H1 (cell line): ENCODE measurements at regions not wholly inside any gene's neighbourhood (a gene's known extent, or its start where the extent isn't known, plus 50 kb on each side); places are given as distances from the start of the nearest gene placed in this dataset.
A peak's percentile ranks its signal among the peaks of the same experiment; 100 is the strongest.

Source experiments
- CTCF ChIA-PET: fragments of 300-600 bp; sonication (Branson Sonifier 250); formaldehyde crosslinking; loops from one replicate; lab custom pipeline; 2021; ENCODE audit not compliant: partially characterized antibody; lab: Charles Lee
- POLR2A ChIA-PET: fragments of 300-600 bp; sonication (Branson Sonifier 250); formaldehyde crosslinking; loops from one replicate; lab custom pipeline; 2021; ENCODE audit warnings: inconsistent platforms; ENCODE audit not compliant: partially characterized antibody; lab: Charles Lee
- DNase-seq, 2 experiments: peaks; one replicate each; pipeline versions ENCODE4 v3.0.0 to v3.0.0-alpha.2; 2010 to 2022; ENCODE audit warnings: low spot score in 2 of 2, low read depth in 1 of 2, mixed read lengths in 1 of 2
- FAIRE-seq: peaks from 2 replicates; lab custom pipeline; 2011; peaks lifted over from hg19 to GRCh38; lab: Jason Lieb, UNC
- H2AFZ ChIP-seq: 2 replicates; pipeline ENCODE4 v1.8.1; 2012; ENCODE audit warnings: low read length, inconsistent platforms
- H2AK5ac ChIP-seq: 2 replicates; pipeline ENCODE4 v1.6.1; 2013; ENCODE audit warnings: low read depth, low read length
- H2BK120ac ChIP-seq: replicated peaks from 2 replicates; pipeline ENCODE3; 2013; ENCODE audit warnings: low read depth, low read length, inconsistent platforms
- H2BK12ac ChIP-seq: 2 replicates; pipeline ENCODE4 v1.6.1; 2013; ENCODE audit warnings: low read depth, low read length
- H2BK15ac ChIP-seq: 2 replicates; pipeline ENCODE4 v1.6.1; 2013; ENCODE audit warnings: low read length
- H2BK20ac ChIP-seq: 2 replicates; pipeline ENCODE4 v1.6.1; 2013; ENCODE audit warnings: low read length
- H2BK5ac ChIP-seq: 2 replicates; pipeline ENCODE4 v1.6.1; 2013; ENCODE audit warnings: low read depth, low read length
- H3K14ac ChIP-seq: 2 replicates; pipeline ENCODE4 v1.6.1; 2013; ENCODE audit warnings: inconsistent platforms; ENCODE audit not compliant: insufficient read length
- H3K18ac ChIP-seq: 2 replicates; pipeline ENCODE4 v1.6.1; 2013; ENCODE audit warnings: low read length; ENCODE audit errors: extremely low read depth
- H3K23ac ChIP-seq: 2 replicates; pipeline ENCODE4 v1.6.1; 2013; ENCODE audit warnings: inconsistent platforms; ENCODE audit not compliant: insufficient read length
- H3K23me2 ChIP-seq: 2 replicates; pipeline ENCODE4 v1.6.1; 2013; ENCODE audit warnings: low read depth, low read length
- H3K27ac ChIP-seq: 2 replicates; pipeline ENCODE4 v1.6.1; 2011; ENCODE audit warnings: low read depth, low read length, inconsistent platforms
- H3K27me3 ChIP-seq, 4 experiments: replicated peaks in 1 of 4; 1 replicate in 1 of 4; 2 replicates in 3 of 4; pipeline versions ENCODE4 v1.6.1 to v1.8.1; 2011 to 2013; ENCODE audit warnings: low read length in 3 of 4, mild to moderate bottlenecking in 3 of 4, inconsistent platforms in 2 of 4, mixed read lengths in 2 of 4, moderate library complexity in 1 of 4; ENCODE audit not compliant: control insufficient read depth in 3 of 4, insufficient read depth in 3 of 4; ENCODE audit errors: extremely low read depth in 1 of 4
- H3K36me3 ChIP-seq, 4 experiments: 2 replicates each; pipeline versions ENCODE4 v1.6.1 to v1.8.1; 2011 to 2013; ENCODE audit warnings: mild to moderate bottlenecking in 4 of 4, low read length in 3 of 4, moderate library complexity in 2 of 4, control low read depth in 1 of 4, inconsistent platforms in 1 of 4; ENCODE audit not compliant: insufficient read depth in 4 of 4, control insufficient read depth in 2 of 4
- H3K4ac ChIP-seq: replicated peaks from 2 replicates; pipeline ENCODE3; 2013; ENCODE audit warnings: low read length, low read depth, mixed read lengths, inconsistent platforms; ENCODE audit not compliant: insufficient read length
- H3K4me1 ChIP-seq, 4 experiments: replicated peaks in 1 of 4; 1 replicate in 1 of 4; 2 replicates in 3 of 4; pipeline versions ENCODE4 v1.6.1 to v1.8.1; 2011 to 2013; ENCODE audit warnings: low read length in 3 of 4, inconsistent platforms in 2 of 4, mixed read lengths in 1 of 4; ENCODE audit not compliant: insufficient read depth in 4 of 4, control insufficient read depth in 3 of 4
- H3K4me2 ChIP-seq, 2 experiments: 2 replicates each; pipeline versions ENCODE4 v1.6.1 to v1.8.1; 2011 to 2013; ENCODE audit warnings: low read depth in 2 of 2, low read length in 2 of 2, control low read depth in 1 of 2, inconsistent platforms in 1 of 2, mild to moderate bottlenecking in 1 of 2; ENCODE audit not compliant: insufficient read depth in 1 of 2
- H3K4me3 ChIP-seq, 4 experiments: fragments of 200-600, 300-600 bp in 1 of 4; sonication (generic), shearing (Covaris generic), sonication (Bioruptor Twin) in 1 of 4; 2 replicates each; pipeline versions ENCODE4 v1.5.1 to v1.8.1; 2011 to 2016; ENCODE audit warnings: low read length in 4 of 4, low read depth in 3 of 4, control low read depth in 2 of 4, inconsistent platforms in 2 of 4, mild to moderate bottlenecking in 2 of 4, mixed read lengths in 1 of 4, moderate library complexity in 1 of 4; ENCODE audit not compliant: insufficient read depth in 2 of 4; ENCODE audit errors: extremely low read depth in 1 of 4
- H3K56ac ChIP-seq: replicated peaks from 2 replicates; pipeline ENCODE3; 2013; ENCODE audit warnings: low read depth, mild to moderate bottlenecking, mixed read lengths, low read length, inconsistent platforms; ENCODE audit not compliant: insufficient read length
- H3K79me1 ChIP-seq: 2 replicates; pipeline ENCODE4 v1.6.1; 2013; ENCODE audit warnings: low read depth, low read length, control low read depth
- H3K79me2 ChIP-seq, 2 experiments: 2 replicates each; pipeline versions ENCODE4 v1.6.1 to v1.8.1; 2012 to 2013; ENCODE audit warnings: low read length in 2 of 2, mild to moderate bottlenecking in 2 of 2, inconsistent platforms in 1 of 2; ENCODE audit not compliant: insufficient read depth in 2 of 2, control insufficient read depth in 1 of 2
- H3K9ac ChIP-seq, 4 experiments: replicated peaks in 1 of 4; 1 replicate in 1 of 4; 2 replicates in 3 of 4; pipeline versions ENCODE4 v1.6.1 to v1.8.1; 2011 to 2013; ENCODE audit warnings: low read depth in 3 of 4, low read length in 3 of 4, control low read depth in 2 of 4, mild to moderate bottlenecking in 2 of 4, moderate library complexity in 2 of 4, inconsistent platforms in 1 of 4; ENCODE audit errors: extremely low read depth in 1 of 4
- H3K9me3 ChIP-seq, 2 experiments: 2 replicates each; pipeline versions ENCODE4 v1.6.1 to v1.8.1; 2012 to 2013; ENCODE audit warnings: mild to moderate bottlenecking in 2 of 2, moderate library complexity in 2 of 2, control low read depth in 1 of 2, inconsistent platforms in 1 of 2, low read depth in 1 of 2, low read length in 1 of 2, mixed read lengths in 1 of 2; ENCODE audit not compliant: insufficient read depth in 2 of 2
- H4K20me1 ChIP-seq, 2 experiments: replicated peaks in 1 of 2; 2 replicates each; pipeline versions ENCODE3 to v1.8.1; 2011 to 2013; ENCODE audit warnings: inconsistent platforms in 2 of 2, low read length in 2 of 2, mild to moderate bottlenecking in 1 of 2; ENCODE audit not compliant: insufficient read depth in 2 of 2, control insufficient read depth in 1 of 2
- H4K5ac ChIP-seq: 2 replicates; pipeline ENCODE4 v1.6.1; 2013; ENCODE audit warnings: low read length, low read depth, mixed read lengths, inconsistent platforms; ENCODE audit not compliant: insufficient read length
- H4K8ac ChIP-seq: 2 replicates; pipeline ENCODE4 v1.8.0; 2013; ENCODE audit warnings: mild to moderate bottlenecking, moderate library complexity, low read length, inconsistent platforms; ENCODE audit not compliant: insufficient read depth; ENCODE audit errors: extremely low read depth
- H4K91ac ChIP-seq: replicated peaks from 2 replicates; pipeline ENCODE3; 2013; ENCODE audit warnings: low read length, mixed read lengths, inconsistent platforms; ENCODE audit not compliant: insufficient read length
- BCL11A ChIP-seq, 2 experiments: IDR thresholded peaks; one replicate each; pipeline ENCODE4 v1.6.1; 2011; ENCODE audit warnings: low read depth in 2 of 2, low read length in 2 of 2, mild to moderate bottlenecking in 2 of 2
- CHD1 ChIP-seq: IDR thresholded peaks from 2 replicates; pipeline ENCODE4 v1.6.1; 2012; ENCODE audit warnings: low read depth, low read length, improper control_type of control experiment
- EGR1 ChIP-seq: IDR thresholded peaks from 2 replicates; pipeline ENCODE4 v1.6.1; 2011; ENCODE audit warnings: low read depth, low read length, borderline replicate concordance
- JUN ChIP-seq: IDR thresholded peaks from 2 replicates; pipeline ENCODE4 v1.6.1; 2011; ENCODE audit warnings: low read depth, mild to moderate bottlenecking, improper control_type of control experiment, low read length
- MAFK ChIP-seq: IDR thresholded peaks from 2 replicates; pipeline ENCODE4 v1.6.1; 2012; ENCODE audit warnings: low read depth, mild to moderate bottlenecking, improper control_type of control experiment, low read length
- PHF8 ChIP-seq: fragments of 200-600 bp; sonication (generic); conservative IDR thresholded peaks from 2 replicates; pipeline ENCODE4 v1.7.1; 2012; ENCODE audit warnings: low read depth, mild to moderate bottlenecking, inconsistent platforms, low read length, moderate library complexity
- POU5F1 ChIP-seq: IDR thresholded peaks from 2 replicates; pipeline ENCODE4 v1.6.1; 2011; ENCODE audit warnings: low read depth, mild to moderate bottlenecking, low read length, moderate library complexity
- RFX5 ChIP-seq: IDR thresholded peaks from 2 replicates; pipeline ENCODE4 v1.6.1; 2011; ENCODE audit warnings: low read depth, low read length, improper control_type of control experiment, borderline replicate concordance
- YY1 ChIP-seq: IDR thresholded peaks from 2 replicates; pipeline ENCODE4 v1.6.1; 2011; ENCODE audit warnings: low read depth, mild to moderate bottlenecking, low read length
- WGBS, 2 experiments: shearing (Covaris generic) in 1 of 2; methylation state at CpG; one replicate each; pipeline versions ENCODE4 v1.1.6 to v1.1.7; 2013 to 2015; ENCODE audit warnings: low lambda C conversion rate in 2 of 2, mixed read lengths in 2 of 2, inconsistent platforms in 1 of 2, low coverage in 1 of 2, missing lambda C conversion rate in 1 of 2; ENCODE audit not compliant: insufficient replicate concordance in 2 of 2, insufficient coverage in 1 of 2, insufficient read length in 1 of 2; ENCODE audit errors: extremely low coverage in 1 of 2, missing lambda C conversion rate in 1 of 2; 5-methylcytosine and 5-hydroxymethylcytosine counted together
- TF ChIP-seq, protein P1 (sequence below): IDR thresholded peaks from 2 replicates; pipeline ENCODE4 v1.6.1; 2011; ENCODE audit warnings: low read length, improper control_type of control experiment
- TF ChIP-seq, protein P2 (sequence below), 3 experiments: IDR thresholded peaks; 1 replicate in 2 of 3; 2 replicates in 1 of 3; pipeline versions ENCODE4 v1.5.1 to v1.6.1; 2011; ENCODE audit warnings: low read length in 3 of 3, mild to moderate bottlenecking in 3 of 3, inconsistent platforms in 2 of 3, low read depth in 1 of 3, moderate library complexity in 1 of 3; ENCODE audit not compliant: insufficient read depth in 1 of 3; ENCODE audit errors: control extremely low read depth in 1 of 3

DNA sequence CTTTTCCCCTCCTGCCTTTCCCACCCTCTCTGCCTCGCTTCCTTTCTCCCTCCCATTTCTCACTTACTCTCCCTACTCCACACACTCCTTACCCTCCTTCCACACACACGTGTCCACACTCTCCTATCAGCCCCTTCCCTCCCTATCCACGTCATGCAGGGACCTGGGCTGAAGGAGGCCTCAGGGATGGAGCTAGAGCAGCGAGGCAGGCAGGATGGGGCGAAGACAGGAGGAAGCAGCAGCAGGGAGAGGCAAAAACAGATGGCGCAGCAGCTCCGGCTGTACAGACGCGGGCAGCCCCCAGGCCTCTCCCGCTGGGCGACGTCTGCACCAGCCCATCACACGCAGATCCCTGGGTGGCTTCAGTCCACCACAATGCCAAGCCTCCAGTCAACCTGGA lies 97.9 kb downstream of the SPATA19 start:
- Histone ChIP-seq H3K4me3 (no peak overlapping the region), H3K79me1 (no peaks in the 10 kb centered on the region), H2BK5ac (no peak overlapping the region), H3K4ac (peak overlapping the region; percentile 57), H2BK20ac (no peak overlapping the region), H2AFZ (no peak overlapping the region), H4K20me1 (no peaks in the 10 kb centered on the region), H3K9ac (no peak overlapping the region), H3K27me3 (no peaks in the 10 kb centered on the region), H4K8ac (peak overlapping the region; percentile 63; the same call in 1 of the 2 replicates), H3K4me2 (no peak overlapping the region), H3K36me3 (no peaks in the 10 kb centered on the region), H3K9me3 (peaks cover 0 to 2% of the 10 kb centered on the region in 2 experiments; a peak in 1 of 4 replicates), H2BK12ac (no peak overlapping the region), H3K23ac (no peak overlapping the region), H3K18ac (no peak overlapping the region), H3K4me1 (peaks cover 0 to 5% (median 0%) of the 10 kb centered on the region in 4 experiments; a peak in 2 of 7 replicates), H3K27ac (no peak overlapping the region), H3K14ac (no peak overlapping the region), H3K23me2 (no peaks in the 10 kb centered on the region; the same call in 1 of the 2 replicates), H2BK120ac (no peak overlapping the region), H2AK5ac (no peak overlapping the region), H3K79me2 (no peaks in the 10 kb centered on the region), H4K5ac (no peak overlapping the region), H2BK15ac (no peak overlapping the region; the same call in 1 of the 2 replicates), H4K91ac (no peak overlapping the region), H3K56ac (no peak overlapping the region)
- DNase-seq (no peak), FAIRE-seq (no peak)
- 92 to 94% methylated on average over 2 to 12 of the region's 13 CpGs for WGBS, 2 experiments
- POLR2A ChIA-PET, result interaction anchor here (0.7 kb wide), 1 partner anchor 782 kb away, joined by 3 read pairs; no protein-coding TSS in a partner anchor
- CTCF ChIA-PET, result interaction anchor here (1.5 kb wide), 1 partner anchor 10 kb away, joined by 3 read pairs; no protein-coding TSS in a partner anchor
- TF ChIP-seq EGR1, result no peak
- TF ChIP-seq BCL11A (IDR thresholded peaks at IDR 0.05; ENCODE audit: low read depth in 2 of 2, low read length in 2 of 2), result no peak
- TF ChIP-seq PHF8, result no peak
- TF ChIP-seq, protein P1, sequence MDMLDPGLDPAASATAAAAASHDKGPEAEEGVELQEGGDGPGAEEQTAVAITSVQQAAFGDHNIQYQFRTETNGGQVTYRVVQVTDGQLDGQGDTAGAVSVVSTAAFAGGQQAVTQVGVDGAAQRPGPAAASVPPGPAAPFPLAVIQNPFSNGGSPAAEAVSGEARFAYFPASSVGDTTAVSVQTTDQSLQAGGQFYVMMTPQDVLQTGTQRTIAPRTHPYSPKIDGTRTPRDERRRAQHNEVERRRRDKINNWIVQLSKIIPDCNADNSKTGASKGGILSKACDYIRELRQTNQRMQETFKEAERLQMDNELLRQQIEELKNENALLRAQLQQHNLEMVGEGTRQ, result no peak
- TF ChIP-seq POU5F1, result no peak
- TF ChIP-seq MAFK, result no peak
- TF ChIP-seq RFX5, result no peak
- TF ChIP-seq JUN, result no peak
- TF ChIP-seq, protein P2, sequence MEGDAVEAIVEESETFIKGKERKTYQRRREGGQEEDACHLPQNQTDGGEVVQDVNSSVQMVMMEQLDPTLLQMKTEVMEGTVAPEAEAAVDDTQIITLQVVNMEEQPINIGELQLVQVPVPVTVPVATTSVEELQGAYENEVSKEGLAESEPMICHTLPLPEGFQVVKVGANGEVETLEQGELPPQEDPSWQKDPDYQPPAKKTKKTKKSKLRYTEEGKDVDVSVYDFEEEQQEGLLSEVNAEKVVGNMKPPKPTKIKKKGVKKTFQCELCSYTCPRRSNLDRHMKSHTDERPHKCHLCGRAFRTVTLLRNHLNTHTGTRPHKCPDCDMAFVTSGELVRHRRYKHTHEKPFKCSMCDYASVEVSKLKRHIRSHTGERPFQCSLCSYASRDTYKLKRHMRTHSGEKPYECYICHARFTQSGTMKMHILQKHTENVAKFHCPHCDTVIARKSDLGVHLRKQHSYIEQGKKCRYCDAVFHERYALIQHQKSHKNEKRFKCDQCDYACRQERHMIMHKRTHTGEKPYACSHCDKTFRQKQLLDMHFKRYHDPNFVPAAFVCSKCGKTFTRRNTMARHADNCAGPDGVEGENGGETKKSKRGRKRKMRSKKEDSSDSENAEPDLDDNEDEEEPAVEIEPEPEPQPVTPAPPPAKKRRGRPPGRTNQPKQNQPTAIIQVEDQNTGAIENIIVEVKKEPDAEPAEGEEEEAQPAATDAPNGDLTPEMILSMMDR (IDR thresholded peaks at IDR 0.05; ENCODE audit: control extremely low read depth in 1 of 3, insufficient read depth in 1 of 3, low read depth in 1 of 3, low read length in 3 of 3), result no peak
- no peak for TF ChIP-seq CHD1
- TF ChIP-seq YY1, result no peak
